ENCODE measurements at regions not wholly inside any gene's neighbourhood (a gene's known extent, or its start where the extent isn't known, plus 50 kb on each side); places are given as distances from the start of the nearest gene placed in this dataset.

DNA sequence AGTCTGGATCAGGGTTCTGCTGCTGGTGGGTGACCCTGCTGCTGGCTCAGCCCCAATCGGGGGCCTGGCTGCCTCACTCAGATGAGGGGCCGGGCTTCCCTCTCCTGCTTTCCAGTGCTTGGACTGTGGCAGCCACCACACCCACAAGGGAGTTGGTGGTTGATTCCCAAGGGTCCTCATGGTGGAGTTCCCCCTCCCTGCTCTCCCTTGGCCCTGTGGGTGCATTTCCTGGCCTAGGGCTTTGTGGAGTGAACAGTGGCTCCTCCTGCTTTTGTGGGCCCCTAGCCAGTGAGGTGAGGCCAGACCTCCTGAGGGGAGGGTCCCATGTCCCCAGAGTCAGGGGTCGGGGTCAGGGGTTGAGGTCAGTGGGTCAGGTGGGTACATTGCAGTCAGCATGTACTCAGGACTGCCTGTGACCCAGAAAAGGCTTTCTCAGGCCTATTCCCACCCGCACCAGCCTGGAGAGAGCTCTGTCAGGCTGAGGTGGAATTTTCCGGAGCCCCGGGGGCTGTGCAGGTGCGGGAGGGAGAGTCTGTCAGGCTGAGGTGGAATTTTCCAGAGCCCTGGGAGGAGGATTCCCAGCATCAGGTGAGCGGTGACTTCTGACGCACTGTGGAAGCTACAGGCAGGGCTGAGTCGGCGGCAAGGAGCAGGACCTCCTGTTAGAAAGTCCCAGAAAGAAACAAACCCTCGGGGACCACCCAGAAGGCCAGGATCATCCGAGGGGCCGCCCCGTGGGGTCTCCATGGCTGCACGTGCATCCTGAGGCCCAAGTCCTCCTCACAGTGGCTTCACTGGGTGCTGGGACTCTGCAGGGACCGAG lies 94.4 kb upstream of the INSIG1 start:
- no peak for DNase-seq

- no peak for DNase-seq
Observed at GRCh38 chr7:155203882-155204691, 93.6 kb upstream of the INSIG1 start.

DNA sequence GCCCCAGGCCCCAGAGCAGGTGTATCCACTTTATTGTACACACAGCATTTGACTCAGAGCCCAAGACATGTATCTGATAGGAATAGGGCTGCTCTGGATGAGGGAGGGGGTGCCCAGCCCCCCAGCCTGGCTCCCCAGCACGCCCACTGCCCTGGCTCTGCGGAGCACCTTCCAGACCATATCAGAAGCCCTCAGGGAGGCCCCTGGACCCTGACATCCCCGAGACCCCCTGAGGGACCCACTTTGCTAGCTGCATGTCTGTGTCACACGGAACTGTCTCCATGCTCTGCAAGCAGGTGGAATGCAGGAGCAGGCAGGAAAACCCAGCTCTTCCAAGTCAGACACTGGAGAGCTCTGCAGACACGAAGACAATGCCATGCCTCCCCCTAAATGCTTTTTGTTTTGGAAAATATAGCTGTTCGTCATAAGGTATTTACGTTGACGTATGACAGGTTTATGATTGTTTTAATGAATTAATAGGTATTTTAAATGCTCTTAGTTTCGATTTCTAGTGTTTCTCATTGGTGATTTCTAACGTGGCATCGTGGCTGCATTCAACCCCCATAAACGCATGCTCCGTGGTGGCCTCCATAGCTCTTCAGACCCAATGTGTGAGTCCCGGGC lies 92.8 kb upstream of the INSIG1 start:
- no peak for DNase-seq

- peak; percentile 92 for DNase-seq
Observed at GRCh38 chr7:155205368-155206317, 92.0 kb upstream of the INSIG1 start.

GRCh38 chr7:155206318-155207020 lies 91.2 kb upstream of the INSIG1 start:
- DNase-seq: peak; percentile 82

GRCh38 chr7:155207326-155208002 lies 90.2 kb upstream of the INSIG1 start:
- no peak for DNase-seq

DNA sequence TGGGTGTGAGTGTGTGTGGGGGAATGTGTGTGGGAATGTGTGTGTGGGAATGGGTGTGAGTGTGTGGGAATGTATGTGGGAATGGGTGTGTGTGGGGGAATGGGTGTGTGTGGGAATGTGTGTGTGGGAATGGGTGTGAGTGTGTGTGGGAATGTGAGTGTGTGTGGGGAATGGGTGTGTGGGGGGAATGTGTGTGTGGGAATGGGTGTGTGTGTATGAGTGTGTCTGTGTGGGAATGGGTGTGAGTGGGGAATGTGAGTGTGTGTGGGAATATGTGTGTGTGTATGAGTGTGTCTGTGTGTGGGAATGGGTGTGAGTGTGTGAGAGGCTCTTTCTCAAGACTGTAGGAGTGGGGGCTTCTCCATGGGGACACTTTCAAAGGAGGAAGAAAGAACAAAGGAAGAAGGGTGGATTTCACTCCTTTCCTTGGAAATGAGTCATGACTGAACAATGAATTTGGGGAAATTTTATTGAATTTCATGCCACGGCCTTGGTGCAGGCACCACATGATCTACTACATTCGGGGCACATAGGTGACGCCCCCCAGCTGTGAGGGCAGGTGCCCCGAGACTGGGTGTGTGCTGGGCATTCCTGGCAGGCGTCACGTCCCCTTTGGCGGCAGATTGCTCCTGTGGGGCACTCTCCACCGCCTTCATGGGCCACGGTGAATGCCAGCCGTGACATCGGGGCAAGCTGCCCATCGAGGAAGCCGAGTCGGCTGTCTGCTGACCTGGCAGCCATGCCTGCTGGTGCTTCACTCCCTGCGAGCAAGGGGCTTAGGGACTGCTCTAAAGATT lies 88.8 kb upstream of the INSIG1 start:
- no peak for DNase-seq

DNA sequence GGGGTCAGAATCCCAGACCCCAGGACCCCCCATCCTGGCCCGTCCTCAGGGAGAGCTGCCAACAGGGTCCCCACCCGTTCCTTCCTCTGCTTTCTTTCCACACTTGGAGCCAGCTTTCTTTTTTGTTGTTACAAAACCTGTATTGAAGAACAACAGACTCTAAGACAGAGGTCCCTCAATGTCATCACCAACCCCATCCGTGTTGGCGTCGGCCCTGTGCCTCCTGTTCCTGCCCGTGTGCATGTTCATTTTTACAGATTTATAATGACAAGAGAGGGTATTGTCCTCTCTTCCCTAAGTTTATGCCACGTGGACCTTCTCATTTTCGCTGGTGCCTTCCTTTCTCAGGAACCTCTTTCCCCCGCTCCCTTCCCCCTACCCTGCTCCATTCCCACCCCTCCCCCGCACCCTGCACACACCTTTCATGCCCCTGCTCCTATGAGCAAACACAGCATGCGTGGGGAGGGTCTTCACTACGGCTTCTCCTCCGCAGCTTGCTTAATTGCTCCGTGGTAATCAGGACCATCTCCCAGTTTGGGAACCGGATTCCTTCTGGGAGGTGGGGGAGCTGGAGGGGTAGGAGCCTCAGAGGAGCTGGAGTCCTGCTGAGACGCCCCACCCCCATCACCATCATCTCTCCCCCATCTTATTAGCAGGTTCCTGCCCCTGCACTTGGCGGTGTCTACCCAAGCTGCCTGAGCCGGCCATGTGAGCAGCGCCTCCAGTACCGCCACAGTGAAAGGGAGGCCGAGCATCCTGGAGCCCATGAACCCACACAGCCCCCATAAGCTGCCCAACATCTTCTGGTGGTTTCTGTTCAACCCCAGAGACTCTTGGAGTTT lies 88.0 kb upstream of the INSIG1 start:
- no peak for DNase-seq

GRCh38 chr7:155210356-155210755 lies 87.3 kb upstream of the INSIG1 start:
- DNase-seq: no peak

DNA sequence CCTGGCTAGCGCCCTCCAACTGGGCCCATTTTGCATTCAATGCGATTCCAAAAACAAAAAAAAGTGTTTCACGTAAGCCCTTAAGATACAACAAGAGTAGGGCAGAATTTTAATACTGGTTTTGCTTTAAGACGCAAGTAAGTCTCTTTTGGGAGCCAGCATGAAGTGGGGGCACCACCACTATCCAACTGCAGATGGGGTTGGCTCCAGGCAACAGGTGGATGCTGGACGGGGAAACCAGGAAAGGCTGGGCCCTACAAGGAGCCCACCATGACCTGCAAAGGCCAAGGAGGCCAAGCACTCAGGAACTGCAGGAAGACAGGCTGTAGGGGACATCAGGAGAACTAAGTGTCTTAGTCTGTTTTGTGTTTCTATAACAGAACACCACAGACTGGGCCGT lies 86.5 kb upstream of the INSIG1 start:
- DNase-seq: no peak

DNA sequence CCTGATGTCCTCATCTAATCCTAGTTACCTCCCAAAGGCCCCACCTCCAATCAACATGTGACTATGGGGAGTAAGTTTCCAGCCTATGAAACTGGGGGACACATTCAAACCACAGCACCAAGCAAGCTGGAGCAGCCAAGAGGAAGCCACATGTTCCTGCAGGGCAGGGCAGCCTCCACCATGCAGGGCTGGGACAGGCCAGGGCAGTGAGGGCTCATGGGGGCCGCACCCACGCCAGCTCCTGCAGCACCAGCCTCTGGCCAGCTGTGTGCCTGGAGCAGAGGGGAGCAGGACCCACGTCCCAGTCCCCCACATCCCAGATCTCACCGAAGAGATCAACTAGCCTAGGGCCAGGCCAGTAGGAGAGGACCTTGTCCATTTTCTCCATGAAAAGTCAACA lies 85.9 kb upstream of the INSIG1 start:
- DNase-seq: no peak

DNA sequence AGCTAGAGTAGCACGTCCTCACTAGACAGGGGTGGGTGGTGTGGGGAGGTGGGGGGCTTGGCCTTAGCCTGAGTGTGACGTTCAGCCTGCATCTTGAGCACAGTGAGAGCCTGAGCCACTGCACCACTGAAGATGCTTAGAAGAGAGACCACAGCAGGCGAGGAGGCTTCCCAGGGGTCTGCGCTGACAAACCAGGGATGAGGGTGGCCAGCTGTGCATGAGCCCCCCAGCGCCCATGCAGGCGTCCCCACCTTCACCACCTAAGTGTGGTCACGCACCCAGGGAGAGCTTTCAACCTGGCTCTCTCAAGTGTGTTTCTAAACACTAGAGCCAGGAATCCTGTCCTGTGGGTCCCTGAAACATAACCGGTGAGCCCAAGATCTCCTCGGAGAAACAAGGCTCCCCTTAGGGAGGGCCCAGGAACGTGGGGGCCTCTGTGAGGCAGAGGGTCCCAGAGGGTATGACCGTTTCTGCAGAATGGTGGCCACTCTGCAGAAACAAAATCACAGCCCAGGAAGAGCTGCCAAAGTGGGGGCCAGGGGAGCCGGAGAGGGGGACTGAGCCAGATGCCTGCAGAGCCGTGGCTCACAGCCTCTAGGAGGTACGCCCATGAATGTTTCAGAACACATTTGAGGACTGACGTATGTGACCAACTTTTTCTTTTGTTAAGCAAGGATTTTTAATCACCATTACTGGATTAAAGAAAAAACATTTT lies 85.2 kb upstream of the INSIG1 start:
- DNase-seq: no peak

DNA sequence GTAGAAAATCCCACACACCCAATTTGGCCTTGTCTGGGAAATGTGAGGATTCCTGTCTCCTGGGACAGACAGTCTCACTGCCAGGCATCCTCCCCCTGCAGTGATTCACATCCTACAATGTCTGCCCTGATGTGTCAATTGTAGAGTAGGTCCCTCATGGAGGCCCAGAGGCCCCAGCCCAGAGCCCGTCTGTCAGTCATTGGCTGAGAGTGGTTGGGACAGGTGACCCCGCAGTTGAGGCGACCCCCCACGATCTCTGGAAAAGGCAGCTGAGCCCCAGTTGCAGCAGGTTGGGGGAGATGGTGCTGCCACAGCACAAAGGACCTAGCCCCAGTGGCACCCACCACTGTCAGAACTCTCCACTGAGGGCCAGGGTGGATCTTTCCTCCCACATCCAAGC lies 84.3 kb upstream of the INSIG1 start:
- no peak for DNase-seq

DNA sequence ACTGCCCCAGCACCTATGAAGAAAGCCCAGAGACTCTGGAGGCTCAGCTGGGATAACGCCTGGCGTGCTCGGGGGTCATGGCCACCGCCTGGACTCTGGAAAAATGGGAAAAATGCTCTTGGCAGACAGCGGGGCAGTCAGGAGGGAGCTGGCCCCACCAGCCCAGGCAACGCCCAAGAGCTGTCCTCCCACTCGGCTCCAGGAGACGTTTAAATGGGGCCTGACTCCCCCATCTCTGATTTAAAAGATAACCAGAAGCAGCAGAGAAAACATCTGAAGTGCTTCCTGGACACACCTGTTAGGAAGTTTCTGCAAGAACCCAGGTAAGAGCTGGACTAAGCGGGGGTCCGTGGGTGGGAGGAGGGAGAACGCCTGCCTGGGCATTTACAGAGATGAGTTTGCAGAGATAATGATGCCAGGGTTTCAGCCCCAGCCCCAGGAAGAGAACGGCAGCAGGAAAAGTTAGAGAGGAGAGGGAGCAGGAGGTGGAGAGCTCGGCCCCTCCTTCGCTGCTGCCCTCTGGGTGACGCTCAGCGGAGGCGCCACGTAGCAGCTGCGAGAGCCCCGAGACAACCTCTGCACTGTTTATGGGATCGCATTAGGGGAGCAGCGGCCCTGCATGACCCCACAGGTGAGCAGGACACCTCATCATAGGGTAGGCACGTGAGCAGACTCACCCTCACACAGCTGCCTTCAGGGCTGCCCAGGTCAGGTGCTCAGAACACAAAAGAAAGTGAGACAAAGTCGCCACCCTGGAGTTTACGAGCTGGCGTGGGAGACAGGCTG lies 83.5 kb upstream of the INSIG1 start:
- no peak for DNase-seq

DNA sequence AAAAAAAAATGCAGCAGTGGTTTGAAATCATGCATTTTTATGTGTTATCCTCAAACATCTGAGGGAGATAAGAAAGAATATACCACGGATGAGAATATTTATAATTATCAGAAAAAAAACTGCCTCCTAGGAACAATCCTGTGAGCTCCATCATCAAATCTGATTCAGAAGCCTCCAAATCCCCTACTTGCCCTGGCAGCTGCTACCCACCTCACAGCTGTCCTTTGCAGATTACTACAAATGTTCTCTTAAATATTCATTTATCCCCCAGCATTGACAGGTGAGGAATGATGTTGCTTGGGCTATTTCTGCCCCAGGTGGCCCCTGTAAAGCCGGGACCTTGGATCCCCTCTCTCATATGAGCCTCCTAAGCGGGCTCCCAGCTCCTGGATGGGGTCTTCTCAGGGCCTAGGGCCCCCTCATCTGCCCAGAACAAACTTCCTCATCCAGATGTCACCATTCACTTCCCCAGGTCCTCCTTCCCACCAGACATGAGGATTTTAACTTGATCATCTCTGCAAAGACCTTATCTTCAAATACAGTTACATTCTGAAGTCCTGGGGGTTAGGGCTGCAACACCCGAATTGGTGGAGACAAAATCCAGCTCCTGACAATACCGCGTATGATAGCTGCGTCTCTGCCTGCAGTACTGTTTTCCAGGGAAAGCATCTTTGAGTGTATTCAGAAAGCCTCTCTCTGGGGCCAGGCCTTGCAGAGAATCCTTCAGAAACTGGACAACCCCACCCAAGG lies 81.9 kb upstream of the INSIG1 start:
- no peak for DNase-seq

- DNase-seq: no peak
Observed at GRCh38 chr7:155216475-155217272, 81.0 kb upstream of the INSIG1 start.

All from CD4-positive, alpha-beta T cell treated with Interleukin-21 for 1 hour (primary cell).